GM23338 (cell line): ENCODE measurements at regions not wholly inside any gene's neighbourhood (a gene's known extent, or its start where the extent isn't known, plus 50 kb on each side); places are given as distances from the start of the nearest gene placed in this dataset.

Source experiments
- ATAC-seq: fragments of 200-7000 bp; cut with Tn5 transposase; 3 replicates; pipeline ENCODE4 v1.9.1; 2020
- DNase-seq: peaks from one replicate; pipeline ENCODE4 v3.0.0-alpha.2; 2015; ENCODE audit warnings: low spot score
- H2AFZ ChIP-seq: fragments of 200-600 bp; sonication (generic); 2 replicates; pipeline ENCODE4 v1.8.0; 2016; ENCODE audit warnings: antibody characterized with exemption, mild to moderate bottlenecking, moderate library complexity
- H3F3A ChIP-seq: fragments of 200-600 bp; sonication (generic); replicated peaks from 2 replicates; pipeline ENCODE4 v1.8.0; 2017; ENCODE audit warnings: antibody characterized with exemption, mixed run types, low read depth
- H3K27ac ChIP-seq: fragments of 200-600 bp; sonication (generic); 2 replicates; pipeline ENCODE4 v1.6.1; 2016; ENCODE audit warnings: low read depth
- H3K27me3 ChIP-seq: fragments of 200-600 bp; sonication (generic); 2 replicates; pipeline ENCODE4 v1.8.0; 2016; ENCODE audit warnings: mild to moderate bottlenecking, mixed run types, moderate library complexity; ENCODE audit not compliant: insufficient read depth
- H3K36me3 ChIP-seq: fragments of 200-600 bp; sonication (generic); 2 replicates; pipeline ENCODE4 v1.8.0; 2016; ENCODE audit warnings: mild to moderate bottlenecking; ENCODE audit not compliant: insufficient read depth
- H3K4me1 ChIP-seq: fragments of 200-600 bp; sonication (generic); 2 replicates; pipeline ENCODE4 v1.8.0; 2016; ENCODE audit warnings: mild to moderate bottlenecking, moderate library complexity; ENCODE audit not compliant: insufficient read depth
- H3K4me2 ChIP-seq: fragments of 200-600 bp; sonication (generic); 2 replicates; pipeline ENCODE4 v1.7.1; 2017; ENCODE audit warnings: mixed run types
- H3K4me3 ChIP-seq: fragments of 200-600 bp; sonication (generic); 2 replicates; pipeline ENCODE4 v1.6.1; 2016; ENCODE audit warnings: mixed run types
- H3K79me2 ChIP-seq: fragments of 200-600 bp; sonication (generic); replicated peaks from 2 replicates; pipeline ENCODE4 v1.8.0; 2017; ENCODE audit warnings: mild to moderate bottlenecking; ENCODE audit not compliant: insufficient read depth
- H3K9me2 ChIP-seq: fragments of 200-600 bp; sonication (generic); 2 replicates; pipeline ENCODE4 v1.8.0; 2017; ENCODE audit not compliant: insufficient read depth
- H4K20me1 ChIP-seq: fragments of 200-600 bp; sonication (generic); replicated peaks from 2 replicates; pipeline ENCODE4 v1.8.0; 2017; ENCODE audit warnings: mild to moderate bottlenecking; ENCODE audit not compliant: insufficient read depth
- H3K27ac Mint-ChIP-seq: 2 replicates; pipeline ENCODE4 v1.8.0; 2020; ENCODE audit warnings: inconsistent platforms, mild to moderate bottlenecking, moderate library complexity, mixed read lengths
- H3K27me3 Mint-ChIP-seq: 3 replicates; pipeline ENCODE4 v1.8.0; 2022; ENCODE audit warnings: low read depth, mild to moderate bottlenecking, moderate library complexity, mixed read lengths, inconsistent platforms; ENCODE audit not compliant: insufficient read depth, poor library complexity
- H3K36me3 Mint-ChIP-seq: 3 replicates; pipeline ENCODE4 v1.8.0; 2021; ENCODE audit warnings: low read depth, mild to moderate bottlenecking, inconsistent platforms, moderate library complexity, mixed read lengths
- H3K4me1 Mint-ChIP-seq: 3 replicates; pipeline ENCODE4 v1.8.0; 2020; ENCODE audit warnings: mild to moderate bottlenecking, inconsistent platforms, mixed read lengths
- H3K4me3 Mint-ChIP-seq: 3 replicates; pipeline ENCODE4 v1.8.0; 2021; ENCODE audit warnings: moderate library complexity, mild to moderate bottlenecking, inconsistent platforms, mixed read lengths
- H3K9me3 Mint-ChIP-seq: 3 replicates; pipeline ENCODE4 v1.8.0; 2020; ENCODE audit warnings: moderate library complexity, mild to moderate bottlenecking, inconsistent platforms, mixed read lengths
- CREB1 ChIP-seq: fragments of 250-450 bp; sonication (Bioruptor Pico); IDR thresholded peaks from 2 replicates; pipeline ENCODE4 v1.5.0; 2020; ENCODE audit warnings: low read depth, mild to moderate bottlenecking, moderate library complexity
- EZH2 ChIP-seq: fragments of 200-600 bp; sonication (generic); IDR thresholded peaks from one replicate; pipeline ENCODE4 v1.8.0; 2017; ENCODE audit warnings: antibody characterized with exemption, mild to moderate bottlenecking, low read depth; ENCODE audit not compliant: unreplicated experiment
- EZH2phosphoT487 ChIP-seq: fragments of 200-600 bp; sonication (generic); IDR thresholded peaks from one replicate; pipeline ENCODE4 v1.8.1; 2018; ENCODE audit warnings: antibody characterized with exemption; ENCODE audit not compliant: unreplicated experiment
- JUNB ChIP-seq: IDR thresholded peaks from one replicate; pipeline ENCODE4 v1.6.1; 2016; ENCODE audit warnings: antibody characterized with exemption; ENCODE audit not compliant: unreplicated experiment
- NANOG ChIP-seq: IDR thresholded peaks from 2 replicates; pipeline ENCODE4 v1.6.1; 2016; ENCODE audit warnings: antibody characterized with exemption, borderline replicate concordance
- POLR2AphosphoS5 ChIP-seq: IDR thresholded peaks from 2 replicates; pipeline ENCODE4 v1.6.1; 2016; ENCODE audit warnings: antibody characterized with exemption, low read depth
- REST ChIP-seq: IDR thresholded peaks from one replicate; pipeline ENCODE4 v1.6.1; 2018; ENCODE audit warnings: antibody characterized with exemption; ENCODE audit not compliant: unreplicated experiment
- STAT1 ChIP-seq: IDR thresholded peaks from one replicate; pipeline ENCODE4 v1.6.1; 2016; ENCODE audit warnings: antibody characterized with exemption; ENCODE audit not compliant: unreplicated experiment
- ZNF114 ChIP-seq: fragments of 250-450 bp; sonication (Bioruptor Pico); IDR thresholded peaks from 2 replicates; pipeline ENCODE4 v1.5.0; 2020; ENCODE audit warnings: mild to moderate bottlenecking, moderate library complexity
- ZNF331 ChIP-seq: fragments of 250-450 bp; sonication (Bioruptor Pico); IDR thresholded peaks from 2 replicates; pipeline ENCODE4 v1.5.0; 2020; ENCODE audit warnings: low read depth, mild to moderate bottlenecking, moderate library complexity
- TF ChIP-seq, protein P1 (sequence below): fragments of 250-450 bp; sonication (Bioruptor Pico); IDR thresholded peaks from 2 replicates; pipeline ENCODE4 v1.5.0; 2020; ENCODE audit warnings: mild to moderate bottlenecking, moderate library complexity
- TF ChIP-seq, protein P2 (sequence below), 2 experiments: fragments of 200-600 bp in 1 of 2; sonication (generic) in 1 of 2; conservative IDR thresholded peaks; 2 replicates each; pipeline versions ENCODE4 v1.5.1 to v1.6.1; 2016 to 2017; ENCODE audit warnings: antibody characterized with exemption in 2 of 2, low read depth in 2 of 2, mild to moderate bottlenecking in 2 of 2, moderate library complexity in 1 of 2
- TF ChIP-seq, protein P3 (sequence below): IDR thresholded peaks from 2 replicates; pipeline ENCODE4 v1.6.1; 2016; ENCODE audit warnings: antibody characterized with exemption

GRCh38 chr4:22029803-22030202, 81.2 kb upstream of the KCNIP4 start:
- DNase-seq (peak; percentile 14), ATAC-seq (peak; percentile 70)
- Histone ChIP-seq H3K27me3 (no peaks in the 10 kb centered on the region), H4K20me1 (no peaks in the 10 kb centered on the region), H3K79me2 (no peaks in the 10 kb centered on the region), H3K4me2 (peak overlapping the region; percentile 9; the same call in 1 of the 2 replicates), H3K27ac (no peak overlapping the region), H3K36me3 (no peaks in the 10 kb centered on the region), H3K4me1 (peaks cover 14% of the 10 kb centered on the region), H3K4me3 (no peak overlapping the region), H3F3A (no peaks in the 10 kb centered on the region), H2AFZ (no peak overlapping the region; the same call in 1 of the 2 replicates), H3K9me2 (no peaks in the 10 kb centered on the region)
- TF ChIP-seq EZH2 (no peak), CREB1 (CRISPR knock-in tag) (no peak), NANOG (no peak), POLR2AphosphoS5 (no peak), ZNF331 (CRISPR knock-in tag) (no peak), ZNF114 (CRISPR knock-in tag) (no peak), REST (no peak), JUNB (no peak), EZH2phosphoT487 (no peak), STAT1 (no peak)
- TF ChIP-seq, protein P1, sequence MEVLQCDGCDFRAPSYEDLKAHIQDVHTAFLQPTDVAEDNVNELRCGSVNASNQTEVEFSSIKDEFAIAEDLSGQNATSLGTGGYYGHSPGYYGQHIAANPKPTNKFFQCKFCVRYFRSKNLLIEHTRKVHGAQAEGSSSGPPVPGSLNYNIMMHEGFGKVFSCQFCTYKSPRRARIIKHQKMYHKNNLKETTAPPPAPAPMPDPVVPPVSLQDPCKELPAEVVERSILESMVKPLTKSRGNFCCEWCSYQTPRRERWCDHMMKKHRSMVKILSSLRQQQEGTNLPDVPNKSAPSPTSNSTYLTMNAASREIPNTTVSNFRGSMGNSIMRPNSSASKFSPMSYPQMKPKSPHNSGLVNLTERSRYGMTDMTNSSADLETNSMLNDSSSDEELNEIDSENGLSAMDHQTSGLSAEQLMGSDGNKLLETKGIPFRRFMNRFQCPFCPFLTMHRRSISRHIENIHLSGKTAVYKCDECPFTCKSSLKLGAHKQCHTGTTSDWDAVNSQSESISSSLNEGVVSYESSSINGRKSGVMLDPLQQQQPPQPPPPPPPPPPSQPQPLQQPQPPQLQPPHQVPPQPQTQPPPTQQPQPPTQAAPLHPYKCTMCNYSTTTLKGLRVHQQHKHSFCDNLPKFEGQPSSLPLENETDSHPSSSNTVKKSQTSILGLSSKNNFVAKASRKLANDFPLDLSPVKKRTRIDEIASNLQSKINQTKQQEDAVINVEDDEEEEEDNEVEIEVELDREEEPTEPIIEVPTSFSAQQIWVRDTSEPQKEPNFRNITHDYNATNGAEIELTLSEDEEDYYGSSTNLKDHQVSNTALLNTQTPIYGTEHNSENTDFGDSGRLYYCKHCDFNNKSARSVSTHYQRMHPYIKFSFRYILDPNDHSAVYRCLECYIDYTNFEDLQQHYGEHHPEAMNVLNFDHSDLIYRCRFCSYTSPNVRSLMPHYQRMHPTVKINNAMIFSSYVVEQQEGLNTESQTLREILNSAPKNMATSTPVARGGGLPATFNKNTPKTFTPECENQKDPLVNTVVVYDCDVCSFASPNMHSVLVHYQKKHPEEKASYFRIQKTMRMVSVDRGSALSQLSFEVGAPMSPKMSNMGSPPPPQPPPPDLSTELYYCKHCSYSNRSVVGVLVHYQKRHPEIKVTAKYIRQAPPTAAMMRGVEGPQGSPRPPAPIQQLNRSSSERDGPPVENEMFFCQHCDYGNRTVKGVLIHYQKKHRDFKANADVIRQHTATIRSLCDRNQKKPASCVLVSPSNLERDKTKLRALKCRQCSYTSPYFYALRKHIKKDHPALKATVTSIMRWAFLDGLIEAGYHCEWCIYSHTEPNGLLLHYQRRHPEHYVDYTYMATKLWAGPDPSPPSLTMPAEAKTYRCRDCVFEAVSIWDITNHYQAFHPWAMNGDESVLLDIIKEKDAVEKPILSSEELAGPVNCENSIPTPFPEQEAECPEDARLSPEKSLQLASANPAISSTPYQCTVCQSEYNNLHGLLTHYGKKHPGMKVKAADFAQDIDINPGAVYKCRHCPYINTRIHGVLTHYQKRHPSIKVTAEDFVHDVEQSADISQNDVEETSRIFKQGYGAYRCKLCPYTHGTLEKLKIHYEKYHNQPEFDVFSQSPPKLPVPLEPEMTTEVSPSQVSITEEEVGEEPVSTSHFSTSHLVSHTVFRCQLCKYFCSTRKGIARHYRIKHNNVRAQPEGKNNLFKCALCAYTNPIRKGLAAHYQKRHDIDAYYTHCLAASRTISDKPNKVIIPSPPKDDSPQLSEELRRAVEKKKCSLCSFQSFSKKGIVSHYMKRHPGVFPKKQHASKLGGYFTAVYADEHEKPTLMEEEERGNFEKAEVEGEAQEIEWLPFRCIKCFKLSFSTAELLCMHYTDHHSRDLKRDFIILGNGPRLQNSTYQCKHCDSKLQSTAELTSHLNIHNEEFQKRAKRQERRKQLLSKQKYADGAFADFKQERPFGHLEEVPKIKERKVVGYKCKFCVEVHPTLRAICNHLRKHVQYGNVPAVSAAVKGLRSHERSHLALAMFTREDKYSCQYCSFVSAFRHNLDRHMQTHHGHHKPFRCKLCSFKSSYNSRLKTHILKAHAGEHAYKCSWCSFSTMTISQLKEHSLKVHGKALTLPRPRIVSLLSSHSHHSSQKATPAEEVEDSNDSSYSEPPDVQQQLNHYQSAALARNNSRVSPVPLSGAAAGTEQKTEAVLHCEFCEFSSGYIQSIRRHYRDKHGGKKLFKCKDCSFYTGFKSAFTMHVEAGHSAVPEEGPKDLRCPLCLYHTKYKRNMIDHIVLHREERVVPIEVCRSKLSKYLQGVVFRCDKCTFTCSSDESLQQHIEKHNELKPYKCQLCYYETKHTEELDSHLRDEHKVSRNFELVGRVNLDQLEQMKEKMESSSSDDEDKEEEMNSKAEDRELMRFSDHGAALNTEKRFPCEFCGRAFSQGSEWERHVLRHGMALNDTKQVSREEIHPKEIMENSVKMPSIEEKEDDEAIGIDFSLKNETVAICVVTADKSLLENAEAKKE (CRISPR knock-in tag) = no peak
- TF ChIP-seq, protein P2, sequence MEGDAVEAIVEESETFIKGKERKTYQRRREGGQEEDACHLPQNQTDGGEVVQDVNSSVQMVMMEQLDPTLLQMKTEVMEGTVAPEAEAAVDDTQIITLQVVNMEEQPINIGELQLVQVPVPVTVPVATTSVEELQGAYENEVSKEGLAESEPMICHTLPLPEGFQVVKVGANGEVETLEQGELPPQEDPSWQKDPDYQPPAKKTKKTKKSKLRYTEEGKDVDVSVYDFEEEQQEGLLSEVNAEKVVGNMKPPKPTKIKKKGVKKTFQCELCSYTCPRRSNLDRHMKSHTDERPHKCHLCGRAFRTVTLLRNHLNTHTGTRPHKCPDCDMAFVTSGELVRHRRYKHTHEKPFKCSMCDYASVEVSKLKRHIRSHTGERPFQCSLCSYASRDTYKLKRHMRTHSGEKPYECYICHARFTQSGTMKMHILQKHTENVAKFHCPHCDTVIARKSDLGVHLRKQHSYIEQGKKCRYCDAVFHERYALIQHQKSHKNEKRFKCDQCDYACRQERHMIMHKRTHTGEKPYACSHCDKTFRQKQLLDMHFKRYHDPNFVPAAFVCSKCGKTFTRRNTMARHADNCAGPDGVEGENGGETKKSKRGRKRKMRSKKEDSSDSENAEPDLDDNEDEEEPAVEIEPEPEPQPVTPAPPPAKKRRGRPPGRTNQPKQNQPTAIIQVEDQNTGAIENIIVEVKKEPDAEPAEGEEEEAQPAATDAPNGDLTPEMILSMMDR (conservative IDR thresholded peaks at IDR 0.05; ENCODE audit: low read depth in 2 of 2) = no peak
- TF ChIP-seq, protein P3, sequence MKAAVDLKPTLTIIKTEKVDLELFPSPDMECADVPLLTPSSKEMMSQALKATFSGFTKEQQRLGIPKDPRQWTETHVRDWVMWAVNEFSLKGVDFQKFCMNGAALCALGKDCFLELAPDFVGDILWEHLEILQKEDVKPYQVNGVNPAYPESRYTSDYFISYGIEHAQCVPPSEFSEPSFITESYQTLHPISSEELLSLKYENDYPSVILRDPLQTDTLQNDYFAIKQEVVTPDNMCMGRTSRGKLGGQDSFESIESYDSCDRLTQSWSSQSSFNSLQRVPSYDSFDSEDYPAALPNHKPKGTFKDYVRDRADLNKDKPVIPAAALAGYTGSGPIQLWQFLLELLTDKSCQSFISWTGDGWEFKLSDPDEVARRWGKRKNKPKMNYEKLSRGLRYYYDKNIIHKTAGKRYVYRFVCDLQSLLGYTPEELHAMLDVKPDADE = no peak
- Mint-ChIP-seq H3K36me3 (no peaks in the 10 kb centered on the region), H3K4me3 (no peak overlapping the region), H3K27me3 (no peaks in the 10 kb centered on the region), H3K4me1 (peaks cover 12% of the 10 kb centered on the region), H3K9me3 (no peaks in the 10 kb centered on the region), H3K27ac (0 out of 2 replicates have a peak overlapping the region, but pooled peaks have one; percentile 15)
